ENCODE measurements at regions not wholly inside any gene's neighbourhood (a gene's known extent, or its start where the extent isn't known, plus 50 kb on each side); places are given as distances from the start of the nearest gene placed in this dataset.

GRCh38 chr5:12242950-12243888 is 339.0 kb upstream of the CTNND2 start:
- H3K27me3 ChIP-seq: no peaks in the 10 kb centered on the region
- WGBS, 2 donors: 69 to 78% methylated on average over 9 of the region's 9 CpGs
- H3K27ac ChIP-seq: no peak overlapping the region
- H3K4me3 ChIP-seq: no peak overlapping the region
- no peaks in the 10 kb centered on the region for H3K9me3 ChIP-seq
- intact Hi-C loops (cut with DNase I): no loop called here
- no peak for TF ChIP-seq CTCF (IDR thresholded peaks at IDR 0.05)
- TF ChIP-seq POLR2A (IDR thresholded peaks at IDR 0.05): no peak
- TF ChIP-seq POLR2AphosphoS5 (IDR thresholded peaks at IDR 0.05): no peak
- no peak for TF ChIP-seq EP300 (IDR thresholded peaks at IDR 0.05)
- no peaks in the 10 kb centered on the region for H3K36me3 ChIP-seq
- no peaks in the 10 kb centered on the region for H3K4me1 ChIP-seq
- no peak for DNase-seq

DNA sequence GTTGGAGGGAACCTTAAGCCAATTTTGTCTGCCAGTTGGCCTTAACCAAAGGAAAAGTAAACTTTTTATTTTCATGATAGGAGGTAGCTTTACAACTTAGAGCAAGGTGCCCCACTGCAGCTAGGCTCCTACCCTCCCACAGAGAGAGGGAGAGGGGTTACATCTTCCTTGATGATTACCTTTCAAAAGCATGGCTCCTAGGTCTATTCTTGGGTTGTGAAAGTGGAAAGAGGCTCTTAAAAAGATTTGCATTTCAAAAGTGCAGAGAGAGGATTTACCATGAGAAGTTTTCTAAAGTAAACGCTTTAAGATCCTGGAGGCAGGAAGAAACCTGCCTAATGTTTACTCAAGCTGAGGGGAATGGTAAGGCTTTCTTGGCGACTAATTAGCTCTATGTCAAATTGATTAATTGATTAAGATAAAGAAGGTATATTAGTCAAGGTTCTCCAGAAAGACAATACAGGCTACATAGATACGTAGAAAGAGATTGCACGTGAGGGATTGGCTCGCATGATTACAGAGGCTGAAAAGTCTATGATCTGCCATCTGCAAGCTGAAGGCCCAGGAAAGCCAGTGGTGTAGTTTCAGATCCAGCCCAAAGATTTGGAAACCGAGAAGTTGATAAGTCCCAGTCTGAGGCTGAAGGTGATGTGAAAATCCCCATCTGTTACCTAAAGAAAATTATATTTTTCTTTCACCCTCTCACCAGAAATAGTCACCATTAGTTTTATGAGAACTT is 333.8 kb upstream of the CTNND2 start:
- Histone ChIP-seq H3K27me3 (no peaks in the 10 kb centered on the region), H3K36me3 (no peaks in the 10 kb centered on the region), H3K4me3 (no peak overlapping the region), H3K9me3 (no peaks in the 10 kb centered on the region), H3K27ac (no peak overlapping the region), H3K4me1 (no peaks in the 10 kb centered on the region)
- 37 to 52% methylated on average over 6 of the region's 6 CpGs for WGBS, 2 donors
- intact Hi-C loops (cut with DNase I): no loop called here
- DNase-seq: no peak
- no peak for TF ChIP-seq CTCF (IDR thresholded peaks at IDR 0.05)
- TF ChIP-seq POLR2A (IDR thresholded peaks at IDR 0.05): no peak
- TF ChIP-seq EP300 (IDR thresholded peaks at IDR 0.05): no peak
- TF ChIP-seq POLR2AphosphoS5 (IDR thresholded peaks at IDR 0.05): no peak

GRCh38 chr5:12230659-12231058 is 326.4 kb upstream of the CTNND2 start:
- Histone ChIP-seq H3K27ac (no peak overlapping the region), H3K4me3 (no peak overlapping the region), H3K9me3 (no peaks in the 10 kb centered on the region), H3K27me3 (no peaks in the 10 kb centered on the region), H3K36me3 (no peaks in the 10 kb centered on the region), H3K4me1 (no peaks in the 10 kb centered on the region)
- TF ChIP-seq EP300 (IDR thresholded peaks at IDR 0.05) (no peak), POLR2AphosphoS5 (IDR thresholded peaks at IDR 0.05) (no peak), POLR2A (IDR thresholded peaks at IDR 0.05) (no peak), CTCF (IDR thresholded peaks at IDR 0.05) (no peak)
- WGBS, 2 donors: 82 to 85% methylated on average over 9 of the region's 9 CpGs
- intact Hi-C loops (cut with DNase I): no loop called here
- DNase-seq: no peak

- intact Hi-C loops (cut with DNase I): no loop called here
These were observed 312.8 kb upstream of the CTNND2 start for GRCh38 chr5:12217039-12217438.

More at GRCh38 chr5:12217039-12217438, 312.8 kb upstream of the CTNND2 start:
- Histone ChIP-seq H3K36me3 (no peaks in the 10 kb centered on the region), H3K27me3 (no peaks in the 10 kb centered on the region), H3K4me3 (no peak overlapping the region), H3K27ac (no peak overlapping the region), H3K9me3 (peaks cover 0 to 5% (median 0%) of the 10 kb centered on the region in 4 donors), H3K4me1 (no peaks in the 10 kb centered on the region)
- DNase-seq: no peak
- 68 to 73% methylated on average over 2 of the region's 2 CpGs for WGBS, 2 donors
- TF ChIP-seq POLR2AphosphoS5 (IDR thresholded peaks at IDR 0.05) (no peak), POLR2A (IDR thresholded peaks at IDR 0.05) (no peak), EP300 (IDR thresholded peaks at IDR 0.05) (no peak), CTCF (IDR thresholded peaks at IDR 0.05) (no peak)

Measured in sigmoid colon (tissue), 6 donors.